NCI-H345 (cell line): ENCODE measurements at regions not wholly inside any gene's neighbourhood (a gene's known extent, or its start where the extent isn't known, plus 50 kb on each side); places are given as distances from the start of the nearest gene placed in this dataset.
"Not testable (repeated sequence)": the region's sequence is repeated elsewhere in the genome, so short reads cannot be mapped to it uniquely, and the experiment has no call there.

ENCODE experiments used
- DNase-seq: peaks from one replicate; lab custom pipeline; 2025; lab: John Stamatoyannopoulos, UW

- no peak for DNase-seq
These were observed 353.1 kb upstream of the IRX2 start for GRCh38 chr5:3104429-3105060.

- DNase-seq = no peak
These were observed 351.9 kb upstream of the IRX2 start for GRCh38 chr5:3103262-3103811.

- DNase-seq = no peak
These were observed 351.1 kb upstream of the IRX2 start for GRCh38 chr5:3102531-3102930.

GRCh38 chr5:3101561-3101960, 350.1 kb upstream of the IRX2 start:
- no peak for DNase-seq

- no peak for DNase-seq
These were observed 349.6 kb upstream of the IRX2 start for GRCh38 chr5:3100921-3101551.

- DNase-seq = no peak
These were observed 348.5 kb upstream of the IRX2 start for GRCh38 chr5:3099954-3100353.

- DNase-seq = no peak
These were observed 348.0 kb upstream of the IRX2 start for GRCh38 chr5:3099526-3099925.

GRCh38 chr5:3098821-3099220, 347.3 kb upstream of the IRX2 start:
- no peak for DNase-seq

- DNase-seq = no peak
These were observed 341.2 kb upstream of the IRX2 start for GRCh38 chr5:3092664-3093063.

- no peak for DNase-seq
These were observed 340.7 kb upstream of the IRX2 start for GRCh38 chr5:3092211-3092610.

GRCh38 chr5:3091040-3091774, 339.7 kb upstream of the IRX2 start:
- DNase-seq = no peak

- DNase-seq = not testable (repeated sequence)
These were observed 338.8 kb upstream of the IRX2 start for GRCh38 chr5:3090305-3090704.

GRCh38 chr5:3080366-3080765, 328.9 kb upstream of the IRX2 start:
- DNase-seq = no peak

- no peak for DNase-seq
These were observed 326.2 kb upstream of the IRX2 start for GRCh38 chr5:3077684-3078083.

GRCh38 chr5:3075309-3075708, 323.8 kb upstream of the IRX2 start:
- DNase-seq = no peak

- no peak for DNase-seq
These were observed 316.9 kb upstream of the IRX2 start for GRCh38 chr5:3068401-3068800.

- DNase-seq = no peak
These were observed 308.8 kb upstream of the IRX2 start for GRCh38 chr5:3060283-3060682.

- no peak for DNase-seq
These were observed 308.0 kb upstream of the IRX2 start for GRCh38 chr5:3059488-3059887.

- no peak for DNase-seq
These were observed 307.5 kb upstream of the IRX2 start for GRCh38 chr5:3058942-3059341.

- no peak for DNase-seq
These were observed 305.4 kb upstream of the IRX2 start for GRCh38 chr5:3056866-3057265.

GRCh38 chr5:3051400-3051799, 299.9 kb upstream of the IRX2 start:
- DNase-seq = no peak

- DNase-seq = no peak
These were observed 299.4 kb upstream of the IRX2 start for GRCh38 chr5:3050863-3051262.

- DNase-seq = no peak
These were observed 297.8 kb upstream of the IRX2 start for GRCh38 chr5:3049261-3049660.
